ENCODE measurements at regions not wholly inside any gene's neighbourhood (a gene's known extent, or its start where the extent isn't known, plus 50 kb on each side); places are given as distances from the start of the nearest gene placed in this dataset.

DNA sequence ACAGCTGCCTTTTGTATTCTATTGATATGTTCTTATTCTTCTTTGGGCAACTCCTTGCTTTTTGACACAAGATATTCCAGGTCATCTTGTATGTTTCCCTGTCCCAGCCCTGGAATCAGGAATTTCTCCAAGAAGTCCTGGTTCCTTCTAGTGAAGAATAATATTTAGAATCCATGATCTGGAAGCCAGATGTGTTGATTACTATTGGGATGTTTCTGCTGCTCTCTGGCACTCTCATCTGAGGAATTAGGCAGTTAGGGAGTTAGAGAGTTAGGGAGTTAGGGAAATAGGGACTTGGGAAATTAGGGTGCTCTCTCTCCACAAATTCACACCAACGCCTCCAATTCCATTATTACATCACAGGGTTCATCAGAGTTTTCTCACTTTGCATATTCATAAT is 191.2 kb downstream of the ZNF330 start (continued):
- TF ChIP-seq NRF1 (IDR thresholded peaks at IDR 0.05; ENCODE audit: low read depth, low read length) = no peak
- TF ChIP-seq SIN3A (IDR thresholded peaks at IDR 0.05; ENCODE audit: borderline replicate concordance, low read depth, low read length) = no peak

DNA sequence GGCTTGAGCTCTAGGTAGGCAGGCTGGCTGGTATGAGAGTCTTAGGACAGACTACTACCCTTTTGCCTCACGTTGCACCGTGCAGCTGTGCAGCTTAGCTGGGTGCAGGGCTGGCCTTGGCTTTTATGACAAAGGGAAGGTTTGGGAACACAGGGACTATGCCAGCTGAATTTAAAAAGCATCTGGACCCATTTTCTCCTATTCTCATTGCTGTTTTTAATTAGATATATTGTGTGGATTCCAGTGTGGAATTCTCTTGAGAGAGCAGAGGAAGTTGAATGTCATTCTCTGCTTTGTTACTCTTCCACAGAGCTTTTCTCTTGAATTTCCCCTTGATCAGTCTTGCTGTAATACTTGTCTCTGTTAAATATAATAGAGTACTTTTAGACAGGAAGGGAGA is 192.7 kb downstream of the ZNF330 start:
- WGBS (ENCODE audit: low lambda C conversion rate) = 73% methylated on average over 2 of the region's 2 CpGs
- peaks cover 0 to 3% of the 10 kb centered on the region in 2 experiments; a peak in 2 of 4 replicates for H3K4me1 ChIP-seq (ENCODE audit: control insufficient read depth in 1 of 2, insufficient read depth in 2 of 2, low read depth in 1 of 2, low read length in 1 of 2)
- H3K9me3 ChIP-seq = no peaks in the 10 kb centered on the region
- ChIA-PET POLR2A (no interaction called here), CTCF (no interaction called here)
- no peak overlapping the region for H3K4me2 ChIP-seq
- DNase-seq = no peak
- H3K27me3 ChIP-seq (ENCODE audit: insufficient read depth) = no peaks in the 10 kb centered on the region
- H4K20me1 ChIP-seq (ENCODE audit: insufficient read depth) = no peaks in the 10 kb centered on the region
- H3K27ac ChIP-seq (ENCODE audit: low read depth in 2 of 2, low read length in 1 of 2) = no peak overlapping the region; a peak in 1 of 4 replicates
- H3K36me3 ChIP-seq (replicated peaks in 1 of 2; ENCODE audit: control insufficient read depth in 1 of 2, insufficient read depth in 2 of 2, low read length in 1 of 2) = no peaks in the 10 kb centered on the region
- no peak overlapping the region for H3K4me3 ChIP-seq (ENCODE audit: low read depth in 2 of 2, low read length in 1 of 2)
- no peaks in the 10 kb centered on the region for H3K9me2 ChIP-seq
- TF ChIP-seq RCOR1 (IDR thresholded peaks at IDR 0.05; ENCODE audit: low read length) = no peak
- no peak for TF ChIP-seq RXRA (IDR thresholded peaks at IDR 0.05; ENCODE audit: borderline replicate concordance, low read depth)
- no peak for TF ChIP-seq RFX5 (IDR thresholded peaks at IDR 0.05; ENCODE audit: low read length)
- no peak for TF ChIP-seq JUND (IDR thresholded peaks at IDR 0.05)
- no peak for TF ChIP-seq EZH2phosphoT487 (IDR thresholded peaks at IDR 0.05; ENCODE audit: borderline replicate concordance, low read depth)
- no peak for TF ChIP-seq MXI1 (IDR thresholded peaks at IDR 0.05; ENCODE audit: low read depth, low read length)
- TF ChIP-seq, protein P1, sequence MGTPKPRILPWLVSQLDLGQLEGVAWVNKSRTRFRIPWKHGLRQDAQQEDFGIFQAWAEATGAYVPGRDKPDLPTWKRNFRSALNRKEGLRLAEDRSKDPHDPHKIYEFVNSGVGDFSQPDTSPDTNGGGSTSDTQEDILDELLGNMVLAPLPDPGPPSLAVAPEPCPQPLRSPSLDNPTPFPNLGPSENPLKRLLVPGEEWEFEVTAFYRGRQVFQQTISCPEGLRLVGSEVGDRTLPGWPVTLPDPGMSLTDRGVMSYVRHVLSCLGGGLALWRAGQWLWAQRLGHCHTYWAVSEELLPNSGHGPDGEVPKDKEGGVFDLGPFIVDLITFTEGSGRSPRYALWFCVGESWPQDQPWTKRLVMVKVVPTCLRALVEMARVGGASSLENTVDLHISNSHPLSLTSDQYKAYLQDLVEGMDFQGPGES (IDR thresholded peaks at IDR 0.05; ENCODE audit: low read depth, low read length) = no peak
- TF ChIP-seq GABPA (IDR thresholded peaks at IDR 0.05; ENCODE audit: low read depth) = no peak
- no peak overlapping the region for H3K9ac ChIP-seq
- H2AFZ ChIP-seq (ENCODE audit: low read depth) = no peak overlapping the region
- peaks cover 3% of the 10 kb centered on the region for H3F3A ChIP-seq (replicated peaks; ENCODE audit: insufficient read depth)
- H3K79me2 ChIP-seq (ENCODE audit: insufficient read depth) = no peaks in the 10 kb centered on the region

DNA sequence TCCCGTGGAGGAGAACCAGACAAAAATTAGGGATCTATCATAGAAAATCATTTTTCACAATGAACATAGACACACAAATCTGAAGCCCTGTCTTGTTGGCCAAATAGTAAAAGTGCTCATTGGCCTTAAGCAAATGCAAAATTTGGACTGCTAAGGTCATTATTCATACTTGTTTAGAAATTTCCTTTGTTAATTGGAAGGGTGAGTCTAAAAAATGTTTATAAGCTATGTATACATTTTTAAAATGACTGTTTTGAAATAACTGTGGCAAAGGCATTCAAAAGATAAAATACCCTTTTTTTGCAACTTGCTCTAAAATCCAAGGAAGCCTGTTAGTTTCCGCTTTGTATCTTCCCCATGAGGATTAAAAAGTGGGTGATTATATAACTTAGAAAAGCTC is 195.0 kb downstream of the ZNF330 start:
- Histone ChIP-seq H3K4me3 (ENCODE audit: low read depth in 2 of 2, low read length in 1 of 2) (no peak overlapping the region), H3K27ac (ENCODE audit: low read depth in 2 of 2, low read length in 1 of 2) (no peak overlapping the region), H3F3A (replicated peaks; ENCODE audit: insufficient read depth) (peaks cover 3% of the 10 kb centered on the region), H2AFZ (ENCODE audit: low read depth) (no peak overlapping the region; the same call in 1 of the 2 replicates), H3K9me2 (no peaks in the 10 kb centered on the region), H3K9ac (no peak overlapping the region), H3K27me3 (ENCODE audit: insufficient read depth) (no peaks in the 10 kb centered on the region), H3K4me1 (ENCODE audit: control insufficient read depth in 1 of 2, insufficient read depth in 2 of 2, low read depth in 1 of 2, low read length in 1 of 2) (peaks cover 0 to 3% of the 10 kb centered on the region in 2 experiments; a peak in 2 of 4 replicates), H3K9me3 (no peaks in the 10 kb centered on the region), H4K20me1 (ENCODE audit: insufficient read depth) (no peaks in the 10 kb centered on the region), H3K4me2 (no peak overlapping the region), H3K36me3 (replicated peaks in 1 of 2; ENCODE audit: control insufficient read depth in 1 of 2, insufficient read depth in 2 of 2, low read length in 1 of 2) (no peaks in the 10 kb centered on the region), H3K79me2 (ENCODE audit: insufficient read depth) (no peaks in the 10 kb centered on the region)
- CTCF ChIA-PET = no interaction called here
- no peak for DNase-seq
- POLR2A ChIA-PET = no interaction called here
- TF ChIP-seq POLR2AphosphoS5 (IDR thresholded peaks at IDR 0.05; ENCODE audit: low read depth, low read length) = no peak
- TF ChIP-seq, protein P2, sequence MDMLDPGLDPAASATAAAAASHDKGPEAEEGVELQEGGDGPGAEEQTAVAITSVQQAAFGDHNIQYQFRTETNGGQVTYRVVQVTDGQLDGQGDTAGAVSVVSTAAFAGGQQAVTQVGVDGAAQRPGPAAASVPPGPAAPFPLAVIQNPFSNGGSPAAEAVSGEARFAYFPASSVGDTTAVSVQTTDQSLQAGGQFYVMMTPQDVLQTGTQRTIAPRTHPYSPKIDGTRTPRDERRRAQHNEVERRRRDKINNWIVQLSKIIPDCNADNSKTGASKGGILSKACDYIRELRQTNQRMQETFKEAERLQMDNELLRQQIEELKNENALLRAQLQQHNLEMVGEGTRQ (IDR thresholded peaks at IDR 0.05; ENCODE audit: borderline replicate concordance, low read depth, low read length) = no peak
- TF ChIP-seq EZH2phosphoT487 (IDR thresholded peaks at IDR 0.05; ENCODE audit: borderline replicate concordance, low read depth) = no peak
- TF ChIP-seq SMC3 (IDR thresholded peaks at IDR 0.05; ENCODE audit: low read depth, low read length) = no peak
- no peak for TF ChIP-seq RXRA (IDR thresholded peaks at IDR 0.05; ENCODE audit: borderline replicate concordance, low read depth)
- WGBS (ENCODE audit: low lambda C conversion rate) = 61% methylated on average over 2 of the region's 2 CpGs

Measured in SK-N-SH (cell line).